ENCODE measurements at regions not wholly inside any gene's neighbourhood (a gene's known extent, or its start where the extent isn't known, plus 50 kb on each side); places are given as distances from the start of the nearest gene placed in this dataset.

DNA sequence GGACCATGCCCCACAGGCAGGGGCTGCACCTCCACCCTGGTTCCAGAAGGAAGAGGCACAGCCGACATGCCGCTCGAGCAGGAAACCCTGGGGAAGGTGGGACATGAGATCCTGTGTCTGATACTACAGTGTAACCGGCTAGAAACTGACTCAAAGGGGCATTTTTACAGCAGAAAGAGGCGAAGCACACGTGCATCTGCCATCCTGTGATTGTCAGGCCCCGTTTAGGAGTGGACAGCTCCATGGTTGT, 62.7 kb downstream of the SIK1 start:
- TF ChIP-seq, protein P1, sequence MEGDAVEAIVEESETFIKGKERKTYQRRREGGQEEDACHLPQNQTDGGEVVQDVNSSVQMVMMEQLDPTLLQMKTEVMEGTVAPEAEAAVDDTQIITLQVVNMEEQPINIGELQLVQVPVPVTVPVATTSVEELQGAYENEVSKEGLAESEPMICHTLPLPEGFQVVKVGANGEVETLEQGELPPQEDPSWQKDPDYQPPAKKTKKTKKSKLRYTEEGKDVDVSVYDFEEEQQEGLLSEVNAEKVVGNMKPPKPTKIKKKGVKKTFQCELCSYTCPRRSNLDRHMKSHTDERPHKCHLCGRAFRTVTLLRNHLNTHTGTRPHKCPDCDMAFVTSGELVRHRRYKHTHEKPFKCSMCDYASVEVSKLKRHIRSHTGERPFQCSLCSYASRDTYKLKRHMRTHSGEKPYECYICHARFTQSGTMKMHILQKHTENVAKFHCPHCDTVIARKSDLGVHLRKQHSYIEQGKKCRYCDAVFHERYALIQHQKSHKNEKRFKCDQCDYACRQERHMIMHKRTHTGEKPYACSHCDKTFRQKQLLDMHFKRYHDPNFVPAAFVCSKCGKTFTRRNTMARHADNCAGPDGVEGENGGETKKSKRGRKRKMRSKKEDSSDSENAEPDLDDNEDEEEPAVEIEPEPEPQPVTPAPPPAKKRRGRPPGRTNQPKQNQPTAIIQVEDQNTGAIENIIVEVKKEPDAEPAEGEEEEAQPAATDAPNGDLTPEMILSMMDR (IDR thresholded peaks at IDR 0.05; ENCODE audit: low read depth, low read length), result no peak
- TF ChIP-seq EZH2phosphoT487 (IDR thresholded peaks at IDR 0.05; ENCODE audit: low read depth), result no peak
